Ishikawa (cell line): ENCODE measurements at regions not wholly inside any gene's neighbourhood (a gene's known extent, or its start where the extent isn't known, plus 50 kb on each side); places are given as distances from the start of the nearest gene placed in this dataset.

Experiments
- CEBPB ChIP-seq: IDR thresholded peaks from 2 replicates; pipeline ENCODE4 v1.6.1; 2012
- CREB1 ChIP-seq: IDR thresholded peaks from 2 replicates; pipeline ENCODE4 v1.6.1; 2012; ENCODE audit warnings: low read depth
- EGR1 ChIP-seq: IDR thresholded peaks from 2 replicates; pipeline ENCODE4 v1.6.1; 2012
- EP300 ChIP-seq: IDR thresholded peaks from 2 replicates; pipeline ENCODE4 v1.6.1; 2012; ENCODE audit warnings: borderline replicate concordance
- FOXM1 ChIP-seq: IDR thresholded peaks from 2 replicates; pipeline ENCODE4 v1.6.1; 2012; ENCODE audit warnings: low read depth, borderline replicate concordance
- NFIC ChIP-seq: IDR thresholded peaks from 2 replicates; pipeline ENCODE4 v1.6.1; 2012
- RAD21 ChIP-seq: IDR thresholded peaks from 2 replicates; pipeline ENCODE4 v1.6.1; 2012; ENCODE audit warnings: low read depth
- TAF1 ChIP-seq: IDR thresholded peaks from 2 replicates; pipeline ENCODE4 v1.6.1; 2012; ENCODE audit warnings: low read depth, mild to moderate bottlenecking
- TCF12 ChIP-seq: IDR thresholded peaks from 2 replicates; pipeline ENCODE4 v1.6.1; 2012; ENCODE audit warnings: low read depth
- TEAD4 ChIP-seq: IDR thresholded peaks from 2 replicates; pipeline ENCODE4 v1.6.1; 2012
- YY1 ChIP-seq: IDR thresholded peaks from 2 replicates; pipeline ENCODE4 v1.6.1; 2012; ENCODE audit warnings: low read depth
- ZBTB7A ChIP-seq: IDR thresholded peaks from 2 replicates; pipeline ENCODE4 v1.6.1; 2012; ENCODE audit warnings: low read depth
- TF ChIP-seq, protein P1 (sequence below): IDR thresholded peaks from 2 replicates; pipeline ENCODE4 v1.6.1; 2012
- TF ChIP-seq, protein P2 (sequence below): IDR thresholded peaks from 2 replicates; pipeline ENCODE4 v1.6.1; 2012
- TF ChIP-seq, protein P3 (sequence below): IDR thresholded peaks from 2 replicates; pipeline ENCODE4 v1.6.1; 2012; ENCODE audit warnings: low read depth, mild to moderate bottlenecking

DNA sequence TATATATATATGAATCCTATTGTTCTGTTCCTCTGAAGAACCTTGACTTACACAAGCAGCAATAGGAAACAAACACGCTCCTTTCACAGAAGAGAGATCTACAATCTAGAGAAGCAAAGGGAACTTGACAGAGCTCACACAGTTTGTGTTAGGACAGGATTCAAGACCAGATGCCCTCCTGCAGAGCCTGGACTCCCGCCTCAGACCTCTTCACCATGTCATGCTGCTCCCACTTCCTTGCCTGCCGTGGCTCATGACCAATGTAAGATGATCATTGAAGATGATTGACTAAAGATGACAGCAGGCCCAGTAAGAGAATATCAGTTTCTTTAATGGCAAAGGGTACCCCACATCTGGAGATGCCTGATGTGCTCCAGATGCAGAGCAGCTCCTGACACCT is 111.2 kb upstream of the AGAP1 start:
- TF ChIP-seq TCF12 (no peak), NFIC (no peak), EP300 (no peak), FOXM1 (no peak), TAF1 (no peak), CEBPB (no peak), EGR1 (no peak), TEAD4 (no peak), ZBTB7A (no peak), RAD21 (no peak), CREB1 (no peak), YY1 (no peak)
- TF ChIP-seq, protein P1, sequence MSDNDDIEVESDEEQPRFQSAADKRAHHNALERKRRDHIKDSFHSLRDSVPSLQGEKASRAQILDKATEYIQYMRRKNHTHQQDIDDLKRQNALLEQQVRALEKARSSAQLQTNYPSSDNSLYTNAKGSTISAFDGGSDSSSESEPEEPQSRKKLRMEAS, result no peak
- TF ChIP-seq, protein P2, sequence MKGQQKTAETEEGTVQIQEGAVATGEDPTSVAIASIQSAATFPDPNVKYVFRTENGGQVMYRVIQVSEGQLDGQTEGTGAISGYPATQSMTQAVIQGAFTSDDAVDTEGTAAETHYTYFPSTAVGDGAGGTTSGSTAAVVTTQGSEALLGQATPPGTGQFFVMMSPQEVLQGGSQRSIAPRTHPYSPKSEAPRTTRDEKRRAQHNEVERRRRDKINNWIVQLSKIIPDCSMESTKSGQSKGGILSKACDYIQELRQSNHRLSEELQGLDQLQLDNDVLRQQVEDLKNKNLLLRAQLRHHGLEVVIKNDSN, result no peak

DNA sequence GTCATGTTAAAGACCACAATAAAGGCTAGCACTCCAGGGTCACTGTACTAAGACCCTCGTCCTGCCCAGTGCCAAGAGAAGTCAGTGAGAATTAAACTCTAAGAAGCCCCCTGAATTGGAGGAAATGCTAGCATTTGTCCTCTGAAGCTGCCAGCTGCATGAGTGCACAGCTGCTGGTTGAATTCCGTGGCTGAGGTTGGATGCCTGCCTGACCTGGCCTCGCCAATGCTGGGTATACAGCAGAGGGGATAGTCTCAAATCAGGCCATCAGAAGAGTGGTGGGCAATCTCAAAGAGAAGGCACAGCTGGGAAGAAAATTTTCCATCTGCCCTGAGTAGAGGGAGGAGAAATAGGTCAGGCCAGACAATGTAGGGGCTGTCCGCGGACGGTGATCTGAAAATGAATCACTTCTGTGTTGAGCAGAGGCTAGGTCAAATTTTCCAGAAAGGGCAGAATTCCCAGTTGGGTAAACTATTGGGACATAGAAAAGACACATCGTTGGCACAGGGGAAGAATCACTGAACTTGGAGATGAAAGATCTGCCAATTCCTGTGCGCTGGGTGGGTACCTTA is 110.5 kb upstream of the AGAP1 start:
- TF ChIP-seq, protein P3, sequence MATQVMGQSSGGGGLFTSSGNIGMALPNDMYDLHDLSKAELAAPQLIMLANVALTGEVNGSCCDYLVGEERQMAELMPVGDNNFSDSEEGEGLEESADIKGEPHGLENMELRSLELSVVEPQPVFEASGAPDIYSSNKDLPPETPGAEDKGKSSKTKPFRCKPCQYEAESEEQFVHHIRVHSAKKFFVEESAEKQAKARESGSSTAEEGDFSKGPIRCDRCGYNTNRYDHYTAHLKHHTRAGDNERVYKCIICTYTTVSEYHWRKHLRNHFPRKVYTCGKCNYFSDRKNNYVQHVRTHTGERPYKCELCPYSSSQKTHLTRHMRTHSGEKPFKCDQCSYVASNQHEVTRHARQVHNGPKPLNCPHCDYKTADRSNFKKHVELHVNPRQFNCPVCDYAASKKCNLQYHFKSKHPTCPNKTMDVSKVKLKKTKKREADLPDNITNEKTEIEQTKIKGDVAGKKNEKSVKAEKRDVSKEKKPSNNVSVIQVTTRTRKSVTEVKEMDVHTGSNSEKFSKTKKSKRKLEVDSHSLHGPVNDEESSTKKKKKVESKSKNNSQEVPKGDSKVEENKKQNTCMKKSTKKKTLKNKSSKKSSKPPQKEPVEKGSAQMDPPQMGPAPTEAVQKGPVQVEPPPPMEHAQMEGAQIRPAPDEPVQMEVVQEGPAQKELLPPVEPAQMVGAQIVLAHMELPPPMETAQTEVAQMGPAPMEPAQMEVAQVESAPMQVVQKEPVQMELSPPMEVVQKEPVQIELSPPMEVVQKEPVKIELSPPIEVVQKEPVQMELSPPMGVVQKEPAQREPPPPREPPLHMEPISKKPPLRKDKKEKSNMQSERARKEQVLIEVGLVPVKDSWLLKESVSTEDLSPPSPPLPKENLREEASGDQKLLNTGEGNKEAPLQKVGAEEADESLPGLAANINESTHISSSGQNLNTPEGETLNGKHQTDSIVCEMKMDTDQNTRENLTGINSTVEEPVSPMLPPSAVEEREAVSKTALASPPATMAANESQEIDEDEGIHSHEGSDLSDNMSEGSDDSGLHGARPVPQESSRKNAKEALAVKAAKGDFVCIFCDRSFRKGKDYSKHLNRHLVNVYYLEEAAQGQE, result no peak
- no peak for TF ChIP-seq ZBTB7A

DNA sequence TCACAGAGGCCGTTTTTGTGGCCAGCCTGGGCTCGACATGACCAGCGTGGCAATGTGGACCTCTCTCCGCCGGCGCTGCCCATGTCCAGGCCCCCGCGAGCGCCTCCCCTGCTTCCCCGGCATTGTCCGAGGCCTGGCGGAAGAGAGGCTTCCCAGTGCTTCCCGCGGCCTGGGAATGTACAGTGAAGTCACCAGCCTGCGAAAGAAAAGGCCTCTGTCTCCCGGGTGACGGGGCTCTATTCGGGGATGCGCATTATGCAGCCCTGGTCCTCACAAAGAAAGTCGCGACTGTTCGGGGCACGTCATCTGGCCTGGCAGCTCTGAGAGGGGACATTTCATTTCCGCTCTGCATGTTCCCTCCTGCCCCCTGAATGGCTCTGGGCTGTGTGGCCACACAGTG is 109.2 kb upstream of the AGAP1 start:
- TF ChIP-seq CEBPB (no peak), TAF1 (no peak), EP300 (no peak), NFIC (no peak), CREB1 (no peak), ZBTB7A (no peak)
- TF ChIP-seq, protein P3, result no peak

DNA sequence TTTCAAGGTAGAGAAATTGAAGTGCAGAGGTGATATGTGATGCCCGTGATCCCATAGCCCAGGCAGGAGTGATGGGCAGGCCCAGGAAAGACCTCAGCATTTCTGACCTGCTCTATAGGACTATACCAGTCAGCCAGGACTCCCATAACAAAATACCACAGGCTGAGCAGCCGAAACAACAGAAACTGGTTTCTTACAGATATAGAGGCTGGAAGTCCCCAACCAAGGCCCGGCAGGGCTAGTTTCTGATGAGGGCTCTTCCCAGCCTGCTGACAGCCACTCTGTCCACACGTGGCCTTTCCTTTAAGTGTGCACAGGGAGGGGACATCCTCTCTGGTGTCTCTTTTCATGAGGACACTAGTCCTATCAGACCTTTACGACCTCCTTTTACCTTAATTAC is 104.2 kb upstream of the AGAP1 start:
- TF ChIP-seq EGR1 (no peak), FOXM1 (no peak), NFIC (no peak), CREB1 (no peak), RAD21 (no peak), TAF1 (no peak), TCF12 (no peak), EP300 (no peak), YY1 (no peak), CEBPB (no peak), ZBTB7A (no peak), TEAD4 (no peak)
- TF ChIP-seq, protein P2, result no peak
- TF ChIP-seq, protein P1, result no peak
- TF ChIP-seq, protein P3, result no peak

DNA sequence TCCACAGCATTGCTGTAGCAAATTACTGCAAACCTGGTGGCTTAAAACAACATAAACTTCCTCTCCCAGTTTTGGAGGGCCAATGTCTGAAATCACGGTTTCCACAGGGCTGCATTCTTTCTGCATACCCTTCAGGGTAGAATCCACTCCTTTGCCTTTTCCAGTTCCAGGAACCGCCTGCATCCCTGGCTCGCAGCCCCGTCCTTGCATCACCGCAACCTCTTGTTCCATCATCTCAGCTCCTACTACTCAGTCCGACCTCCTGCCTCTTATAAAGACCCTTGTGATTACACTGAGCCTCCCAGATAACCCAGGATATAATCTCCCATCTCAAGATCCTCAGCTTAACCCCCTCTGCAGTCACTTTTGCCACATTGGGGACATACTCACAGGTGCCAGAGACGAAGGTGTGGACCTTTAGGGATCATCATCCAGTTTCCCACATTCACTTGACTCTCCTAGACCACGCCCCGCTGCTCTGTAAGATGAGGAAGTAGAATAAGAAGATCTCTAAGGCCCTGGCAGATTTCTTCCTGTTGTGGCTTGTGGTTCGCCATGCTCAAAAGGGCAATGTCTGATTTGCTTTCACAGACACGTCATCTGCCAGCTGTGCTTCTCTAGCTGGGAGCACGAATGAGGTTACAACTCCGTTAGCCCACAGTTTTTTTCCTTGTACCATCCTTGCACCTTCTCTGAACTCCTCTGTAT is 103.6 kb upstream of the AGAP1 start:
- TF ChIP-seq CREB1, result no peak
- TF ChIP-seq CEBPB, result no peak
- no peak for TF ChIP-seq TAF1
- no peak for TF ChIP-seq EP300
- TF ChIP-seq TEAD4, result no peak
- TF ChIP-seq RAD21, result no peak
- no peak for TF ChIP-seq TCF12
- no peak for TF ChIP-seq YY1
- TF ChIP-seq, protein P3, result no peak
- TF ChIP-seq, protein P2, result no peak
- TF ChIP-seq EGR1, result no peak
- TF ChIP-seq ZBTB7A, result no peak
- TF ChIP-seq NFIC, result no peak
